Astrocyte (in vitro differentiated cells and primary cell): ENCODE measurements at regions not wholly inside any gene's neighbourhood (a gene's known extent, or its start where the extent isn't known, plus 50 kb on each side); places are given as distances from the start of the nearest gene placed in this dataset.

ENCODE experiments used
- DNase-seq: peaks from one replicate; pipeline ENCODE4 v3.0.0-alpha.2; 2010; ENCODE audit warnings: low read depth
- FAIRE-seq: peaks from 2 replicates; lab custom pipeline; 2011; peaks lifted over from hg19 to GRCh38; lab: Jason Lieb, UNC
- H2AFZ ChIP-seq: 2 replicates; pipeline ENCODE4 v1.6.0; 2012; ENCODE audit warnings: low read depth, low read length, inconsistent platforms
- H3K27ac ChIP-seq: 2 replicates; pipeline ENCODE4 v1.5.1; 2011; ENCODE audit warnings: low read depth, low read length, inconsistent platforms
- H3K27me3 ChIP-seq: 2 replicates; pipeline ENCODE4 v1.6.0; 2011; ENCODE audit warnings: low read length, inconsistent platforms; ENCODE audit not compliant: insufficient read depth
- H3K36me3 ChIP-seq: 2 replicates; pipeline ENCODE4 v1.5.1; 2011; ENCODE audit warnings: low read length, inconsistent platforms; ENCODE audit not compliant: insufficient read depth
- H3K4me1 ChIP-seq: 2 replicates; pipeline ENCODE4 v1.5.1; 2011; ENCODE audit warnings: low read length, inconsistent platforms; ENCODE audit not compliant: insufficient read depth
- H3K4me2 ChIP-seq: 2 replicates; pipeline ENCODE4 v1.6.0; 2012; ENCODE audit warnings: low read length, inconsistent platforms
- H3K4me3 ChIP-seq: 2 replicates; pipeline ENCODE4 v1.5.1; 2011; ENCODE audit warnings: low read depth, mild to moderate bottlenecking, low read length, inconsistent platforms; ENCODE audit not compliant: insufficient read depth
- H3K79me2 ChIP-seq: 2 replicates; pipeline ENCODE4 v1.6.0; 2012; ENCODE audit warnings: mild to moderate bottlenecking, low read length, inconsistent platforms; ENCODE audit not compliant: insufficient read depth
- H3K9ac ChIP-seq: 2 replicates; pipeline ENCODE4 v1.6.0; 2012; ENCODE audit warnings: mild to moderate bottlenecking, low read length, inconsistent platforms
- H3K9me3 ChIP-seq: 2 replicates; pipeline ENCODE4 v1.5.1; 2012; ENCODE audit warnings: low read depth, mild to moderate bottlenecking, low read length, inconsistent platforms; ENCODE audit not compliant: insufficient read depth
- H4K20me1 ChIP-seq: 2 replicates; pipeline ENCODE4 v1.6.0; 2012; ENCODE audit warnings: low read length, inconsistent platforms; ENCODE audit not compliant: insufficient read depth
- H3K27ac Mint-ChIP-seq: one replicate; pipeline ENCODE4 v1.8.0; 2021; ENCODE audit warnings: mild to moderate bottlenecking, mixed read lengths; ENCODE audit not compliant: unreplicated experiment
- H3K27me3 Mint-ChIP-seq: one replicate; pipeline ENCODE4 v1.8.0; 2021; ENCODE audit warnings: low read depth, mixed read lengths; ENCODE audit not compliant: unreplicated experiment
- H3K36me3 Mint-ChIP-seq: one replicate; pipeline ENCODE4 v1.8.0; 2021; ENCODE audit warnings: low read depth, mixed read lengths; ENCODE audit not compliant: unreplicated experiment
- H3K4me1 Mint-ChIP-seq: one replicate; pipeline ENCODE4 v1.8.0; 2021; ENCODE audit warnings: low read depth, mixed read lengths; ENCODE audit not compliant: unreplicated experiment
- H3K4me3 Mint-ChIP-seq: one replicate; pipeline ENCODE4 v1.8.0; 2021; ENCODE audit warnings: mild to moderate bottlenecking, moderate library complexity, mixed read lengths; ENCODE audit not compliant: unreplicated experiment
- H3K9me3 Mint-ChIP-seq: one replicate; pipeline ENCODE4 v1.8.0; 2021; ENCODE audit warnings: mild to moderate bottlenecking, mixed read lengths; ENCODE audit not compliant: unreplicated experiment
- CTCF ChIP-seq: IDR thresholded peaks from 2 replicates; pipeline ENCODE4 v1.5.1; 2011; ENCODE audit warnings: low read depth, mild to moderate bottlenecking, inconsistent platforms, low read length, moderate library complexity; ENCODE audit not compliant: insufficient read depth
- EZH2 ChIP-seq: IDR thresholded peaks from 2 replicates; pipeline ENCODE4 v1.6.1; 2012; ENCODE audit warnings: mild to moderate bottlenecking, low read length, inconsistent platforms; ENCODE audit not compliant: insufficient read depth

DNA sequence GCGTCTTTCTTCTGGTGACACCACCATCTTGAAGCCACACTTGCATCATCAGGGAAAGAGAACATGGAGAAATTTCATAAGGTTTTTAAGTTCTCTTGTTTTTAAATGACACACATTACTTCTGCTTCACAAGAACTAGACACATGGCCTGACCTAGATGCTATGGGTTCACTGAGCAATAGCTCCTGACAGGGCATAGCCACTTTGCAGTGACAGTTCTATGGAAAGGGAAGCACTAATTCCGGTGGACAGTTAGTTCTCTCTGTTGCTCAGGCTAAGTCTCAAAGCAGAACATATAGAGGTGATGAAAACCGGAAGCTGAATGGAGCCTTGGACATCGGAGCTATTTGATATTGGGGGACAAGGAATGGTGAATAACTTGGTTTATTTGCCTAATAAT is 940.1 kb upstream of the WWC1 start:
- no peak overlapping the region for H3K27ac Mint-ChIP-seq
- no peak for FAIRE-seq
- Histone ChIP-seq H3K9ac (no peak overlapping the region), H4K20me1 (no peaks in the 10 kb centered on the region), H3K4me1 (no peaks in the 10 kb centered on the region), H3K27me3 (no peaks in the 10 kb centered on the region), H3K79me2 (no peaks in the 10 kb centered on the region), H3K36me3 (no peaks in the 10 kb centered on the region), H2AFZ (no peak overlapping the region), H3K4me3 (no peak overlapping the region), H3K9me3 (no peaks in the 10 kb centered on the region), H3K27ac (no peak overlapping the region), H3K4me2 (no peak overlapping the region)
- no peaks in the 10 kb centered on the region for H3K36me3 Mint-ChIP-seq
- H3K4me1 Mint-ChIP-seq: no peaks in the 10 kb centered on the region
- no peaks in the 10 kb centered on the region for H3K9me3 Mint-ChIP-seq
- H3K4me3 Mint-ChIP-seq: no peak overlapping the region
- H3K27me3 Mint-ChIP-seq: peaks cover 2% of the 10 kb centered on the region
- no peak for DNase-seq
- no peak for TF ChIP-seq CTCF

DNA sequence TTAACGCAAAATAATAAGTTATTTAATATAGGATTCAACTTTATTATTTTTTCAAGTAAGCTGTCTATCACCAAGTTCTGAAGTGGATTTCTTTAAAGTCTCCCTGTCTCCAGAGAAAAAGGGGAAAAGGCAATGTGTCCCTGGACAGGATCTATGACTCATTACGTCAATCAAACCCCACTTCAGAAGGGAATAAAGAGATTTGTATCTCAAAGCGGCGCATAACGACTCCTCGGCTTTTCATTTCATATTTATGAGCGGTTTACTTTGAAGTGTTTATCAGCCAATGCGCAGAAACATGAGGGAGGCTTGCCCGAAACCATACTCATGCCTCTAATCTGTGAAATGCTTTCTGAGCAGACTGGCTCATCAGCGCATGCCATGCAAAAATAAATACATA is 938.6 kb upstream of the WWC1 start:
- FAIRE-seq: no peak
- Histone ChIP-seq H3K9ac (no peak overlapping the region), H3K9me3 (no peaks in the 10 kb centered on the region), H3K4me2 (no peak overlapping the region), H4K20me1 (no peaks in the 10 kb centered on the region), H3K27ac (no peak overlapping the region), H3K79me2 (no peaks in the 10 kb centered on the region), H2AFZ (no peak overlapping the region), H3K27me3 (no peaks in the 10 kb centered on the region), H3K36me3 (no peaks in the 10 kb centered on the region), H3K4me1 (no peaks in the 10 kb centered on the region), H3K4me3 (no peak overlapping the region)
- H3K4me1 Mint-ChIP-seq: no peaks in the 10 kb centered on the region
- no peaks in the 10 kb centered on the region for H3K36me3 Mint-ChIP-seq
- DNase-seq: no peak
- H3K9me3 Mint-ChIP-seq: no peaks in the 10 kb centered on the region
- H3K4me3 Mint-ChIP-seq: no peak overlapping the region
- no peak overlapping the region for H3K27ac Mint-ChIP-seq
- no peak for TF ChIP-seq CTCF
- no peak for TF ChIP-seq EZH2
- peaks cover 1% of the 10 kb centered on the region for H3K27me3 Mint-ChIP-seq

DNA sequence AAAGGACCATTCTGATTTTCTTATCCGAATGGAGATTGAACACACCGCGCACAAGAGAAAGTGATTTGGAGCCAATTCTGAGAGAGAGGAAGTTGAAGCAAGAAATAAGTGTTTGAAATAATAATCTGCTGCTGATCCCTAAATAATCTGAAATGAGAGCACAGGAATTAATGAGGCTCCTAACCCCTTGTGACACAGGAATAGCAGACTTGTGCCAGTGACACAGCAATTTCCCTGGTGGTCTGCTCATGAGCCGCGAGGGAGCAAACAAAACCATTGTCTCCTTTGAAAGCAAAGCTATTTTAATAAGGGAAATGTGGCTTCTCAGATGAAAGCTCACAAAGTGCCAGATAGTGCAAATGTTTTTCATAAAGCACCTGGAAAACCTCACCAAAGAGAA is 936.1 kb upstream of the WWC1 start:
- H3K79me2 ChIP-seq: no peaks in the 10 kb centered on the region
- no peak overlapping the region for H2AFZ ChIP-seq
- no peak overlapping the region for H3K4me3 Mint-ChIP-seq
- no peaks in the 10 kb centered on the region for H3K9me3 ChIP-seq
- no peak overlapping the region for H3K27ac ChIP-seq
- no peaks in the 10 kb centered on the region for H3K27me3 Mint-ChIP-seq
- no peaks in the 10 kb centered on the region for H3K4me1 ChIP-seq
- no peak overlapping the region for H3K4me3 ChIP-seq
- DNase-seq (no peak), FAIRE-seq (no peak)
- H3K4me2 ChIP-seq: peak overlapping the region; percentile 11
- H4K20me1 ChIP-seq: no peaks in the 10 kb centered on the region
- no peak overlapping the region for H3K27ac Mint-ChIP-seq
- H3K9ac ChIP-seq: no peak overlapping the region
- H3K4me1 Mint-ChIP-seq: no peaks in the 10 kb centered on the region
- H3K9me3 Mint-ChIP-seq: no peaks in the 10 kb centered on the region
- no peaks in the 10 kb centered on the region for H3K36me3 ChIP-seq
- no peaks in the 10 kb centered on the region for H3K27me3 ChIP-seq
- TF ChIP-seq EZH2: no peak
- TF ChIP-seq CTCF: no peak
- no peaks in the 10 kb centered on the region for H3K36me3 Mint-ChIP-seq
